ENCODE measurements at regions not wholly inside any gene's neighbourhood (a gene's known extent, or its start where the extent isn't known, plus 50 kb on each side); places are given as distances from the start of the nearest gene placed in this dataset.

GRCh38 chr2:176687944-176688343, 418.7 kb downstream of the MTX2 start:
- DNase-seq, result no peak

GRCh38 chr2:176689711-176690110, 420.5 kb downstream of the MTX2 start:
- no peak for DNase-seq

GRCh38 chr2:176691471-176691870, 422.2 kb downstream of the MTX2 start:
- no peak for DNase-seq

- no peak for DNase-seq
These were observed 423.3 kb downstream of the MTX2 start for GRCh38 chr2:176692533-176692932.

- no peak for DNase-seq
These were observed 429.9 kb downstream of the MTX2 start for GRCh38 chr2:176699098-176699497.

- DNase-seq, result no peak
These were observed 430.4 kb downstream of the MTX2 start for GRCh38 chr2:176699644-176700043.

- no peak for DNase-seq
These were observed 432.9 kb downstream of the MTX2 start for GRCh38 chr2:176702131-176702530.

- DNase-seq, result no peak
These were observed 435.1 kb downstream of the MTX2 start for GRCh38 chr2:176704282-176704858.

- DNase-seq, result no peak
These were observed 440.1 kb downstream of the MTX2 start for GRCh38 chr2:176709149-176709951.

- DNase-seq, result no peak
These were observed 440.7 kb downstream of the MTX2 start for GRCh38 chr2:176709991-176710390.

- DNase-seq, result no peak
These were observed 441.5 kb downstream of the MTX2 start for GRCh38 chr2:176710657-176711186.

- no peak for DNase-seq
These were observed 456.8 kb downstream of the MTX2 start for GRCh38 chr2:176725873-176726645.

GRCh38 chr2:176727696-176728095, 458.5 kb downstream of the MTX2 start:
- DNase-seq, result no peak

- no peak for DNase-seq
These were observed 460.7 kb downstream of the MTX2 start for GRCh38 chr2:176729706-176730569.

- DNase-seq, result no peak
These were observed 463.5 kb downstream of the MTX2 start for GRCh38 chr2:176732780-176733179.

GRCh38 chr2:176733698-176734430, 464.6 kb downstream of the MTX2 start:
- no peak for DNase-seq

- DNase-seq, result no peak
These were observed 465.6 kb downstream of the MTX2 start for GRCh38 chr2:176734868-176735267.

GRCh38 chr2:176742271-176742670, 470.3 kb upstream of the HNRNPA3 start:
- DNase-seq, result no peak

- DNase-seq, result no peak
These were observed 468.9 kb upstream of the HNRNPA3 start for GRCh38 chr2:176743671-176744070.

GRCh38 chr2:176744146-176744545, 468.4 kb upstream of the HNRNPA3 start:
- DNase-seq, result no peak

GRCh38 chr2:176745543-176746200, 466.9 kb upstream of the HNRNPA3 start:
- no peak for DNase-seq

Data from activated CD4-positive, CD25-positive, alpha-beta regulatory T cell (primary cell).